PC-3 (cell line): ENCODE measurements at regions not wholly inside any gene's neighbourhood (a gene's known extent, or its start where the extent isn't known, plus 50 kb on each side); places are given as distances from the start of the nearest gene placed in this dataset.

Source experiments
- ATAC-seq: fragments of 200-7000 bp; cut with Tn5 transposase; 2 replicates; pipeline ENCODE4 v1.9.1; 2020; ENCODE audit warnings: mild to moderate bottlenecking, moderate library complexity
- BruUV-seq: library from RNA; stranded (reverse); fragments of 400-500 nt; replicated peaks from 2 replicates; lab custom pipeline; 2021; lab: Mats Ljungman, UMichigan
- CTCF ChIA-PET: fragments of 300-600 bp; sonication (Branson Sonifier 250); formaldehyde crosslinking; loops from one replicate; lab custom pipeline; 2022; ENCODE audit warnings: antibody characterized with exemption; lab: Charles Lee
- POLR2A ChIA-PET: fragments of 300-600 bp; sonication (Branson Sonifier 250); formaldehyde crosslinking; loops from one replicate; lab custom pipeline; 2022; ENCODE audit warnings: antibody characterized with exemption; ENCODE audit not compliant: unreplicated experiment; lab: Charles Lee
- DNase-seq: peaks from one replicate; pipeline ENCODE4 v3.0.0-alpha.2; 2015
- H2AFZ ChIP-seq: fragments of 300-600 bp; sonication (generic); 2 replicates; pipeline ENCODE4 v1.6.0; 2016; ENCODE audit warnings: antibody characterized with exemption, low read length
- H3F3A ChIP-seq: fragments of 300-600 bp; sonication (generic); one replicate; pipeline ENCODE4 v1.6.0; 2017; ENCODE audit warnings: antibody characterized with exemption, low read length, control low read depth, mild to moderate bottlenecking; ENCODE audit not compliant: unreplicated experiment
- H3K27ac ChIP-seq: fragments of 300-600 bp; sonication (generic); 2 replicates; pipeline ENCODE4 v1.5.1; 2016; ENCODE audit warnings: mild to moderate bottlenecking, low read length
- H3K27me3 ChIP-seq: fragments of 300-600 bp; sonication (generic); 2 replicates; pipeline ENCODE4 v1.6.1; 2016; ENCODE audit warnings: low read length, mixed read lengths
- H3K36me3 ChIP-seq: fragments of 300-600 bp; sonication (generic); 2 replicates; pipeline ENCODE4 v1.6.1; 2016; ENCODE audit warnings: low read depth, mixed run types, low read length, mixed read lengths
- H3K4me1 ChIP-seq: fragments of 300-600 bp; sonication (generic); 2 replicates; pipeline ENCODE4 v1.5.1; 2016; ENCODE audit warnings: low read length; ENCODE audit not compliant: insufficient read depth
- H3K4me2 ChIP-seq: fragments of 300-600 bp; sonication (generic); 2 replicates; pipeline ENCODE4 v1.6.0; 2016; ENCODE audit warnings: low read length
- H3K4me3 ChIP-seq: fragments of 300-600 bp; sonication (generic); 2 replicates; pipeline ENCODE4 v1.5.1; 2016; ENCODE audit warnings: mild to moderate bottlenecking, low read length, mixed read lengths
- H3K79me2 ChIP-seq: fragments of 300-600 bp; sonication (generic); 2 replicates; pipeline ENCODE4 v1.6.1; 2017; ENCODE audit warnings: low read length, mixed read lengths
- H3K9ac ChIP-seq: fragments of 300-600 bp; sonication (generic); 2 replicates; pipeline ENCODE4 v1.6.0; 2016; ENCODE audit warnings: mild to moderate bottlenecking, low read length
- H3K9me2 ChIP-seq: fragments of 300-600 bp; sonication (generic); replicated peaks from 2 replicates; pipeline ENCODE4 v1.6.1; 2016; ENCODE audit warnings: mixed run types, low read length, mixed read lengths
- H3K9me3 ChIP-seq: fragments of 300-600 bp; sonication (generic); 2 replicates; pipeline ENCODE4 v1.6.1; 2016; ENCODE audit warnings: low read length, mixed read lengths
- H4K20me1 ChIP-seq: fragments of 300-600 bp; sonication (generic); 2 replicates; pipeline ENCODE4 v1.6.1; 2016; ENCODE audit warnings: low read length, mixed read lengths
- EZH2 ChIP-seq: fragments of 300-600 bp; sonication (generic); IDR thresholded peaks from one replicate; pipeline ENCODE4 v1.6.1; 2017; ENCODE audit warnings: antibody characterized with exemption, mild to moderate bottlenecking, low read length; ENCODE audit not compliant: unreplicated experiment
- EZH2phosphoT487 ChIP-seq: fragments of 300-600 bp; sonication (generic); IDR thresholded peaks from 2 replicates; pipeline ENCODE4 v1.6.1; 2018; ENCODE audit warnings: mild to moderate bottlenecking, antibody characterized with exemption, low read length, borderline replicate concordance
- intact Hi-C: fragments of 100-400 bp; cut with micrococcal nuclease; formaldehyde crosslinking; loops from 2 replicates; pipeline ENCODE4 v1.9.0; 2023
- TF ChIP-seq, protein P1 (sequence below): fragments of 300-600 bp; sonication (generic); conservative IDR thresholded peaks from 2 replicates; pipeline ENCODE4 v1.5.1; 2017; ENCODE audit warnings: antibody characterized with exemption, low read depth, mild to moderate bottlenecking, low read length

DNA sequence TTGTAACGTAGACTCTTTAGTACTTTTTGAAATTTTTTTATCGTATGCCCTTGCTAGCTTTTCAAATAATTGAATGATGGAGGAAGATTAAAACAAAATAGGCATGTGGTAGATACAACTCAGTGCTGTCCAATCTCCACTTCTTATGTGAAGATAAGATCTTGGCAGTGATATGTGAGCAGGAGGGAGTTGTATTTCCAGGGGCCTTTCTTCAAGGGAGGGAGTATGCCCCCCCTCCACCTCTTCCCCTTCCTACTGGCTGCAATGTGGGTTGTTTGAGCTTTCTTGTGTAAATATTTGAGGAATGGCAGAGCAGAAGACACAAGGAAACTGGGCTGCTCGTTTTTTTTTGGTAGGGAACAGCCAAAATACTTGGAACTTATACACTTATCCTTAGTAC lies 374.9 kb downstream of the PSAT1 start:
- Histone ChIP-seq H3K79me2 (no peaks in the 10 kb centered on the region), H3K4me1 (peaks cover 17% of the 10 kb centered on the region), H3K9me3 (no peaks in the 10 kb centered on the region), H3F3A (no peaks in the 10 kb centered on the region), H3K9me2 (no peaks in the 10 kb centered on the region), H4K20me1 (no peaks in the 10 kb centered on the region), H3K27ac (no peak overlapping the region), H3K36me3 (no peaks in the 10 kb centered on the region), H2AFZ (no peak overlapping the region), H3K9ac (no peak overlapping the region), H3K27me3 (no peaks in the 10 kb centered on the region), H3K4me3 (no peak overlapping the region), H3K4me2 (no peak overlapping the region)
- no TSS peak for BruUV-seq
- DNase-seq (peak; percentile 28), ATAC-seq (peak; percentile 58)
- intact Hi-C loops = no loop called here
- TF ChIP-seq EZH2 (no peak), EZH2phosphoT487 (no peak)
- TF ChIP-seq, protein P1, sequence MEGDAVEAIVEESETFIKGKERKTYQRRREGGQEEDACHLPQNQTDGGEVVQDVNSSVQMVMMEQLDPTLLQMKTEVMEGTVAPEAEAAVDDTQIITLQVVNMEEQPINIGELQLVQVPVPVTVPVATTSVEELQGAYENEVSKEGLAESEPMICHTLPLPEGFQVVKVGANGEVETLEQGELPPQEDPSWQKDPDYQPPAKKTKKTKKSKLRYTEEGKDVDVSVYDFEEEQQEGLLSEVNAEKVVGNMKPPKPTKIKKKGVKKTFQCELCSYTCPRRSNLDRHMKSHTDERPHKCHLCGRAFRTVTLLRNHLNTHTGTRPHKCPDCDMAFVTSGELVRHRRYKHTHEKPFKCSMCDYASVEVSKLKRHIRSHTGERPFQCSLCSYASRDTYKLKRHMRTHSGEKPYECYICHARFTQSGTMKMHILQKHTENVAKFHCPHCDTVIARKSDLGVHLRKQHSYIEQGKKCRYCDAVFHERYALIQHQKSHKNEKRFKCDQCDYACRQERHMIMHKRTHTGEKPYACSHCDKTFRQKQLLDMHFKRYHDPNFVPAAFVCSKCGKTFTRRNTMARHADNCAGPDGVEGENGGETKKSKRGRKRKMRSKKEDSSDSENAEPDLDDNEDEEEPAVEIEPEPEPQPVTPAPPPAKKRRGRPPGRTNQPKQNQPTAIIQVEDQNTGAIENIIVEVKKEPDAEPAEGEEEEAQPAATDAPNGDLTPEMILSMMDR = no peak
- CTCF ChIA-PET = no interaction called here
- POLR2A ChIA-PET = no interaction called here

DNA sequence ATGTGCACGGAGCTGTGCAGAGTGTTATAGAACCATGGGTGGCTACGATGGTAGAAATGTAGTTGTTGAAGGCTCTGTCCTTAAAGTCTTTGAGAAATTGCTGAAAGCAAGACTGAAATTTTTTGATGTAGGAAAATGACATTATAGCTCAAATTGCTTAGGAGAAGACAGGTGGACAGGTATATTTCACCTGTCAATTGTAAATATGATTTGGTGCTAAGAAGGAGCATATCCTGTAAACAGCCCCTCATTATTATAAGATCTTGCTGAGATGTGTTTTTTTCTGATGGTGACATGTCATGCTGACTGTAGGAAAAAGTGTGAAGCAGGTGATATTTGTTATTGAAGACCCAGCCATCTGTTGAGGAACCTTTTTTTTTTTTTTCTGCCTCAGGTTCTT lies 377.9 kb downstream of the PSAT1 start:
- Histone ChIP-seq H3K27me3 (no peaks in the 10 kb centered on the region), H3K4me1 (0 out of 2 replicates have a peak, but pooled peaks cover 5% of the 10 kb centered on the region), H3F3A (no peaks in the 10 kb centered on the region), H3K9ac (no peak overlapping the region), H2AFZ (no peak overlapping the region), H3K27ac (no peak overlapping the region), H3K9me3 (no peaks in the 10 kb centered on the region), H3K4me2 (no peak overlapping the region), H4K20me1 (no peaks in the 10 kb centered on the region), H3K9me2 (no peaks in the 10 kb centered on the region), H3K36me3 (no peaks in the 10 kb centered on the region), H3K4me3 (no peak overlapping the region), H3K79me2 (no peaks in the 10 kb centered on the region)
- POLR2A ChIA-PET = no interaction called here
- DNase-seq (no peak), ATAC-seq (no peak)
- no peak for TF ChIP-seq EZH2phosphoT487
- no peak for TF ChIP-seq EZH2
- TF ChIP-seq, protein P1 = no peak
- BruUV-seq = no TSS peak
- CTCF ChIA-PET = no interaction called here
- intact Hi-C loops = no loop called here

DNA sequence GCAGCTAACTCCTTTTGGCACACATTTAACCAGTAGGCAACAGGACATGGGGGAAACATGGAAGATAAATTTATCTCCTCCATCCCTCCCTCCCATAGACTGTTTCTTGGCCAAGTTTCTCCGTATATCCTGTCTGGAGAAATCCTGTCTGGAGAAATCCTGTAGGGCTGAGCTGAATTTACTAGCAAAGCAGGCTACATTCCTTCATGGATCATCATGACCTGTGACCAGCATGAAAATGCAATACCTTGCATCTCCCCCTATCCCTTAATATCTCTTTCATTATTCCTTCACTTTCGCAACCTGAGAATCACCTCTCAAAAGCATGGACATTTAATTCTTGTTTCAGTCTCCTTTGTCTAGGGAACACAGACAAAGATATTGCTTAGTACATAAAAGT lies 379.1 kb downstream of the PSAT1 start:
- ChIA-PET CTCF (no interaction called here), POLR2A (no interaction called here)
- ATAC-seq = no peak

More for the DNA sequence above, 379.1 kb downstream of the PSAT1 start:
- H3K79me2 ChIP-seq = no peaks in the 10 kb centered on the region
- intact Hi-C loops = no loop called here
- H3K9ac ChIP-seq = no peak overlapping the region
- TF ChIP-seq EZH2phosphoT487 (no peak), EZH2 (no peak)
- TF ChIP-seq, protein P1 = no peak
- no peak overlapping the region for H3K4me2 ChIP-seq
- BruUV-seq = no TSS peak
- no peak overlapping the region for H3K4me3 ChIP-seq
- no peak overlapping the region for H3K27ac ChIP-seq
- H4K20me1 ChIP-seq = no peaks in the 10 kb centered on the region
- DNase-seq = no peak
- H3K27me3 ChIP-seq = no peaks in the 10 kb centered on the region
- H3F3A ChIP-seq = no peaks in the 10 kb centered on the region
- 0 out of 2 replicates have a peak, but pooled peaks cover 5% of the 10 kb centered on the region for H3K4me1 ChIP-seq
- no peaks in the 10 kb centered on the region for H3K36me3 ChIP-seq
- no peaks in the 10 kb centered on the region for H3K9me3 ChIP-seq
- no peak overlapping the region for H2AFZ ChIP-seq
- no peaks in the 10 kb centered on the region for H3K9me2 ChIP-seq
